Smooth muscle cell (in vitro differentiated cells): ENCODE measurements at regions not wholly inside any gene's neighbourhood (a gene's known extent, or its start where the extent isn't known, plus 50 kb on each side); places are given as distances from the start of the nearest gene placed in this dataset.

Experiments used
- DNase-seq: peaks from one replicate; lab custom pipeline; 2025; ENCODE audit not compliant: unreplicated experiment; lab: John Stamatoyannopoulos, UW
- H2AFZ ChIP-seq: fragments of 200-600 bp; sonication (generic); 2 replicates; pipeline ENCODE4 v1.6.0; 2016; ENCODE audit warnings: antibody characterized with exemption, low read depth, mild to moderate bottlenecking
- H3F3A ChIP-seq: fragments of 200-600 bp; sonication (generic); 2 replicates; pipeline ENCODE4 v1.6.0; 2017; ENCODE audit warnings: antibody characterized with exemption, low read depth
- H3K27ac ChIP-seq: fragments of 200-600 bp; sonication (generic); 2 replicates; pipeline ENCODE4 v1.5.1; 2016; ENCODE audit warnings: low read depth, mild to moderate bottlenecking
- H3K27me3 ChIP-seq: fragments of 200-600 bp; sonication (generic); 2 replicates; pipeline ENCODE4 v1.6.1; 2016; ENCODE audit warnings: low read depth, mild to moderate bottlenecking
- H3K36me3 ChIP-seq: fragments of 200-600 bp; sonication (generic); 2 replicates; pipeline ENCODE4 v1.5.1; 2016; ENCODE audit warnings: low read depth
- H3K4me1 ChIP-seq: fragments of 200-600 bp; sonication (generic); 2 replicates; pipeline ENCODE4 v1.5.1; 2016; ENCODE audit warnings: low read depth
- H3K4me2 ChIP-seq: fragments of 200-600 bp; sonication (generic); 2 replicates; pipeline ENCODE4 v1.6.0; 2016; ENCODE audit warnings: mild to moderate bottlenecking
- H3K4me3 ChIP-seq: fragments of 200-600 bp; sonication (generic); 2 replicates; pipeline ENCODE4 v1.5.1; 2016; ENCODE audit warnings: mild to moderate bottlenecking
- H3K79me2 ChIP-seq: fragments of 200-600 bp; sonication (generic); 2 replicates; pipeline ENCODE4 v1.6.0; 2016; ENCODE audit warnings: low read depth, mild to moderate bottlenecking
- H3K9ac ChIP-seq: fragments of 200-600 bp; sonication (generic); 2 replicates; pipeline ENCODE4 v1.6.0; 2016; ENCODE audit warnings: low read depth
- H3K9me3 ChIP-seq: fragments of 200-600 bp; sonication (generic); replicated peaks from 2 replicates; pipeline ENCODE4 v1.5.1; 2016; ENCODE audit warnings: low read depth
- H4K20me1 ChIP-seq: fragments of 200-600 bp; sonication (generic); 2 replicates; pipeline ENCODE4 v1.6.0; 2016; ENCODE audit warnings: low read depth
- WGBS: methylation state at CpG from one replicate; pipeline ENCODE4 v1.1.7; 2016; ENCODE audit warnings: low lambda C conversion rate; 5-methylcytosine and 5-hydroxymethylcytosine counted together
- TF ChIP-seq, protein P1 (sequence below): fragments of 200-600 bp; sonication (generic); IDR thresholded peaks from 2 replicates; pipeline ENCODE4 v1.5.1; 2017; ENCODE audit warnings: borderline replicate concordance, mild to moderate bottlenecking, antibody characterized with exemption; ENCODE audit not compliant: insufficient read depth, poor library complexity, severe bottlenecking

DNA sequence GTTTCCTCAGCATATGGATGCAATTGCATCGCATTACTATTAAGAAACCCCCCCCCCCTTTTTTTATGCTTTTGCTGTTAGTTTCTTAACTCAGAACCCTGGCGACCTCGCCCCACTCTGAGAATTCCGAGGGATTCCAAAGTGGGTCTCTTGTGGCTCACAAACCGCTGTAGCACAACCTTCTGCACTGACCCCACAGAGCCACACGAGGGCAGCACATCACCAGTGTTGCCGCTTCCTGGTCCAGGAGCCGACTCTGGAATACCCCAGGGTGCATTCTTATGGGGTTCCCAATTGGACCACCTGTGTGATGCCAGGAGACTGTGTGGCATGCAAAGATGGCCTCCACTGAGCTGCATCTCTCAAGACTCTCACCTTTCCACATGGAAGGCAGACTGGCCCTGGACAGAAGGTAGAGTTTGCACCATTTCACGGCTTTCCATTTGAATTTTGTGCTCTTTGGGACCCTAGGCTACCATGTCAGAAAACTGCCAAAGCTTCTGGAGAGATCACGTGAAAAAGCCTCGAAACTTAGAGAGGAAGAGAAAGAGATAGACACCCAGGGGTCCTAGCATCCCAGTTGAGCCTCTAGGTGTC, 432.7 kb upstream of the ASIC2 start:
- H3K79me2 ChIP-seq: no peaks in the 10 kb centered on the region
- DNase-seq: peak; percentile 1
- TF ChIP-seq, protein P1, sequence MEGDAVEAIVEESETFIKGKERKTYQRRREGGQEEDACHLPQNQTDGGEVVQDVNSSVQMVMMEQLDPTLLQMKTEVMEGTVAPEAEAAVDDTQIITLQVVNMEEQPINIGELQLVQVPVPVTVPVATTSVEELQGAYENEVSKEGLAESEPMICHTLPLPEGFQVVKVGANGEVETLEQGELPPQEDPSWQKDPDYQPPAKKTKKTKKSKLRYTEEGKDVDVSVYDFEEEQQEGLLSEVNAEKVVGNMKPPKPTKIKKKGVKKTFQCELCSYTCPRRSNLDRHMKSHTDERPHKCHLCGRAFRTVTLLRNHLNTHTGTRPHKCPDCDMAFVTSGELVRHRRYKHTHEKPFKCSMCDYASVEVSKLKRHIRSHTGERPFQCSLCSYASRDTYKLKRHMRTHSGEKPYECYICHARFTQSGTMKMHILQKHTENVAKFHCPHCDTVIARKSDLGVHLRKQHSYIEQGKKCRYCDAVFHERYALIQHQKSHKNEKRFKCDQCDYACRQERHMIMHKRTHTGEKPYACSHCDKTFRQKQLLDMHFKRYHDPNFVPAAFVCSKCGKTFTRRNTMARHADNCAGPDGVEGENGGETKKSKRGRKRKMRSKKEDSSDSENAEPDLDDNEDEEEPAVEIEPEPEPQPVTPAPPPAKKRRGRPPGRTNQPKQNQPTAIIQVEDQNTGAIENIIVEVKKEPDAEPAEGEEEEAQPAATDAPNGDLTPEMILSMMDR: peak; percentile 62
- WGBS: 28% methylated on average over 11 of the region's 11 CpGs
- H2AFZ ChIP-seq: no peak overlapping the region
- H3K4me1 ChIP-seq: no peaks in the 10 kb centered on the region
- peaks cover 44% of the 10 kb centered on the region for H3K27me3 ChIP-seq
- no peaks in the 10 kb centered on the region for H3K9me3 ChIP-seq
- H3F3A ChIP-seq: no peaks in the 10 kb centered on the region
- H3K4me2 ChIP-seq: no peak overlapping the region
- H4K20me1 ChIP-seq: no peaks in the 10 kb centered on the region
- no peaks in the 10 kb centered on the region for H3K36me3 ChIP-seq
- no peak overlapping the region for H3K27ac ChIP-seq
- no peak overlapping the region for H3K4me3 ChIP-seq
- no peak overlapping the region for H3K9ac ChIP-seq

DNA sequence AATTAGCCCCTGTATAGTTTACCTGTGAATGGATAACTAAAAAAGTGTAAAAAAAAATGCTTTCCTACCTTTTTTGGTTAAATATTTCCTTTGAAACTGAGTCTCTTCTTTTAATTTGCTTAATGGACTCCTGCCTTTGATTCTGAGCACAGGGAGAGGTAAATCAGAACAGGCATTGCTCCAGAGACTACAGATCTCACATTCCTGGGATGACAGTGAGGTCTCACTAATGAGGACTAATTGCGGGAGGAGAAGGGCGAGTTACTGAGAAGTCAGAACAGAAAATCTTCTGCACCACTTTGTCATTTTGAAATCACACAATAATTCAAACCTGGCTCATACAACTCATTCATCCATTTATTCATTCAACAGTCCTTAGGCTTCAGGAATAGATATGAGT, 437.0 kb upstream of the ASIC2 start:
- TF ChIP-seq, protein P1: no peak
- no peaks in the 10 kb centered on the region for H3K79me2 ChIP-seq
- no peaks in the 10 kb centered on the region for H3K36me3 ChIP-seq
- no peaks in the 10 kb centered on the region for H3F3A ChIP-seq
- no peak overlapping the region for H2AFZ ChIP-seq
- 36% methylated on average over 2 of the region's 2 CpGs for whole genome bisulfite sequencing
- no peaks in the 10 kb centered on the region for H4K20me1 ChIP-seq
- H3K4me2 ChIP-seq: no peak overlapping the region
- H3K27ac ChIP-seq: no peak overlapping the region
- H3K9me3 ChIP-seq: no peaks in the 10 kb centered on the region
- no peak for DNase-seq
- H3K4me3 ChIP-seq: no peak overlapping the region
- H3K9ac ChIP-seq: no peak overlapping the region
- H3K4me1 ChIP-seq: no peaks in the 10 kb centered on the region
- peaks cover 39% of the 10 kb centered on the region for H3K27me3 ChIP-seq

GRCh38 chr17:33732116-33732515, 439.0 kb upstream of the ASIC2 start:
- no peak for DNase-seq
- WGBS: 46% methylated on average over 3 of the region's 3 CpGs
- Histone ChIP-seq H3K27me3 (peaks cover 24% of the 10 kb centered on the region), H4K20me1 (no peaks in the 10 kb centered on the region), H3K9me3 (no peaks in the 10 kb centered on the region), H3K36me3 (no peaks in the 10 kb centered on the region), H3K27ac (no peak overlapping the region), H2AFZ (no peak overlapping the region), H3K79me2 (no peaks in the 10 kb centered on the region), H3K4me1 (no peaks in the 10 kb centered on the region), H3K9ac (no peak overlapping the region), H3K4me3 (no peak overlapping the region), H3K4me2 (no peak overlapping the region), H3F3A (no peaks in the 10 kb centered on the region)
- TF ChIP-seq, protein P1: no peak

GRCh38 chr17:33739714-33740113, 446.6 kb upstream of the ASIC2 start:
- H3K27me3 ChIP-seq: peaks cover 11% of the 10 kb centered on the region
- no peak overlapping the region for H3K4me2 ChIP-seq
- no peak for DNase-seq
- H4K20me1 ChIP-seq: no peaks in the 10 kb centered on the region
- H3K4me1 ChIP-seq: no peaks in the 10 kb centered on the region
- H3K4me3 ChIP-seq: no peak overlapping the region
- no peak overlapping the region for H2AFZ ChIP-seq
- no peaks in the 10 kb centered on the region for H3K36me3 ChIP-seq
- no peaks in the 10 kb centered on the region for H3K9me3 ChIP-seq
- no peak overlapping the region for H3K9ac ChIP-seq
- H3F3A ChIP-seq: no peaks in the 10 kb centered on the region
- no peak overlapping the region for H3K27ac ChIP-seq
- H3K79me2 ChIP-seq: no peaks in the 10 kb centered on the region
- TF ChIP-seq, protein P1: no peak
